Breast epithelium (tissue), 4 donors: ENCODE measurements at regions not wholly inside any gene's neighbourhood (a gene's known extent, or its start where the extent isn't known, plus 50 kb on each side); places are given as distances from the start of the nearest gene placed in this dataset.

Experiments
- DNase-seq, 2 donors: peaks; one replicate each; pipeline ENCODE4 v3.0.0-alpha.2; 2019; ENCODE audit warnings: low spot score in 2 of 2
- H3K27ac ChIP-seq, 2 donors: fragments of 200-600 bp; sonication (generic) in 1 of 2; one replicate each; pipeline ENCODE4 v1.5.1; 2016 to 2019; ENCODE audit warnings: mild to moderate bottlenecking in 1 of 2
- H3K27me3 ChIP-seq, 2 donors: fragments of 200-600 bp; sonication (generic) in 1 of 2; one replicate each; pipeline versions ENCODE4 v1.5.1 to v1.6.0; 2017 to 2019; ENCODE audit warnings: control low read depth in 1 of 2, mild to moderate bottlenecking in 1 of 2
- H3K36me3 ChIP-seq: fragments of 200-600 bp; one replicate; pipeline ENCODE4 v1.5.1; 2019
- H3K4me1 ChIP-seq, 2 donors: fragments of 200-600 bp; sonication (generic); one replicate each; pipeline ENCODE4 v1.5.1; 2016 to 2019; ENCODE audit warnings: control low read depth in 1 of 2
- H3K4me3 ChIP-seq, 3 donors: fragments of 200-600 bp; sonication (generic); 1 replicate in 2 of 3; 2 replicates in 1 of 3; pipeline ENCODE4 v1.5.1; 2016 to 2019; ENCODE audit warnings: mild to moderate bottlenecking in 3 of 3, moderate library complexity in 2 of 3
- H3K9me3 ChIP-seq, 2 donors: fragments of 200-600 bp; sonication (generic) in 1 of 2; one replicate each; pipeline ENCODE4 v1.5.1; 2016 to 2019; ENCODE audit warnings: control low read depth in 1 of 2
- POLR2A ChIP-seq: fragments of 450-650 bp; IDR thresholded peaks from one replicate; pipeline ENCODE4 v1.6.1; 2016; ENCODE audit warnings: antibody characterized with exemption, mild to moderate bottlenecking, moderate library complexity
- POLR2AphosphoS5 ChIP-seq, 3 donors: sonication (generic); formaldehyde crosslinking; IDR thresholded peaks; one replicate each; pipeline ENCODE4 v1.6.1; 2017; ENCODE audit warnings: antibody characterized with exemption in 3 of 3
- intact Hi-C: fragments of 100-400 bp; cut with DNase I; formaldehyde crosslinking; loops from one replicate; pipeline ENCODE4 v1.15.1; 2023; ENCODE audit warnings: low total_unique reads
- TF ChIP-seq, protein P1 (sequence below), 3 donors: fragments of 450-650 bp; IDR thresholded peaks; one replicate each; pipeline ENCODE4 v1.5.1; 2016 to 2017; ENCODE audit warnings: antibody characterized with exemption in 3 of 3, mild to moderate bottlenecking in 3 of 3, moderate library complexity in 3 of 3

GRCh38 chrX:98795636-98796035 is 1614.4 kb downstream of the PCDH19 start:
- Histone ChIP-seq H3K27ac (no peak overlapping the region), H3K4me3 (no peak overlapping the region), H3K27me3 (peaks cover 0 to 8% of the 10 kb centered on the region in 2 donors), H3K4me1 (no peaks in the 10 kb centered on the region), H3K36me3 (no peaks in the 10 kb centered on the region), H3K9me3 (no peaks in the 10 kb centered on the region)
- no peak for DNase-seq
- intact Hi-C loops = no loop called here
- no peak for TF ChIP-seq POLR2A

DNA sequence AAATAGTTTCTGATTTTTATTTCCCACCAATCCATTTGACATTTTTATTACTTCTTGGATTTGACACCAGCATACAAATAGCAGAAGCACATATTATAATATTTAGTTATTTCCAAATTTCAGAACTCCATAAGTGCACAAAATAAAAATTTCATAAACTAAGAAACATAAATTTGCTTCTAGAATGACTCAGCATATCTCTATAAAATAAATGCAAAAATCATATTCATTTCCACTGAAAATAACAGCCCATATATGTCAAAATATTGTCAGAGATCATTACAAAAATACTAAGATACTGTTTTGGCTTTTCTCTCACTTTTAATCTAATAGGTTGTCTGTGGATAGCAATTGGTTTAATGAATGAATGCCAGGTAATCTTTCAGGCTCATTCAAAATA is 1654.2 kb downstream of the PCDH19 start:
- TF ChIP-seq POLR2A = no peak
- TF ChIP-seq POLR2AphosphoS5 (IDR thresholded peaks at IDR 0.05) = no peak
- TF ChIP-seq, protein P1, sequence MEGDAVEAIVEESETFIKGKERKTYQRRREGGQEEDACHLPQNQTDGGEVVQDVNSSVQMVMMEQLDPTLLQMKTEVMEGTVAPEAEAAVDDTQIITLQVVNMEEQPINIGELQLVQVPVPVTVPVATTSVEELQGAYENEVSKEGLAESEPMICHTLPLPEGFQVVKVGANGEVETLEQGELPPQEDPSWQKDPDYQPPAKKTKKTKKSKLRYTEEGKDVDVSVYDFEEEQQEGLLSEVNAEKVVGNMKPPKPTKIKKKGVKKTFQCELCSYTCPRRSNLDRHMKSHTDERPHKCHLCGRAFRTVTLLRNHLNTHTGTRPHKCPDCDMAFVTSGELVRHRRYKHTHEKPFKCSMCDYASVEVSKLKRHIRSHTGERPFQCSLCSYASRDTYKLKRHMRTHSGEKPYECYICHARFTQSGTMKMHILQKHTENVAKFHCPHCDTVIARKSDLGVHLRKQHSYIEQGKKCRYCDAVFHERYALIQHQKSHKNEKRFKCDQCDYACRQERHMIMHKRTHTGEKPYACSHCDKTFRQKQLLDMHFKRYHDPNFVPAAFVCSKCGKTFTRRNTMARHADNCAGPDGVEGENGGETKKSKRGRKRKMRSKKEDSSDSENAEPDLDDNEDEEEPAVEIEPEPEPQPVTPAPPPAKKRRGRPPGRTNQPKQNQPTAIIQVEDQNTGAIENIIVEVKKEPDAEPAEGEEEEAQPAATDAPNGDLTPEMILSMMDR (IDR thresholded peaks at IDR 0.05) = no peak
- intact Hi-C loops = loop anchor here (5.0 kb wide), 1 partner anchor 221 kb away; no protein-coding TSS in a partner anchor
- Histone ChIP-seq H3K27me3 (peaks cover 0 to 21% of the 10 kb centered on the region in 2 donors), H3K4me1 (no peaks in the 10 kb centered on the region), H3K4me3 (no peak overlapping the region), H3K36me3 (no peaks in the 10 kb centered on the region), H3K27ac (no peak overlapping the region), H3K9me3 (peaks cover 0 to 22% of the 10 kb centered on the region in 2 donors)
- DNase-seq = no peak

DNA sequence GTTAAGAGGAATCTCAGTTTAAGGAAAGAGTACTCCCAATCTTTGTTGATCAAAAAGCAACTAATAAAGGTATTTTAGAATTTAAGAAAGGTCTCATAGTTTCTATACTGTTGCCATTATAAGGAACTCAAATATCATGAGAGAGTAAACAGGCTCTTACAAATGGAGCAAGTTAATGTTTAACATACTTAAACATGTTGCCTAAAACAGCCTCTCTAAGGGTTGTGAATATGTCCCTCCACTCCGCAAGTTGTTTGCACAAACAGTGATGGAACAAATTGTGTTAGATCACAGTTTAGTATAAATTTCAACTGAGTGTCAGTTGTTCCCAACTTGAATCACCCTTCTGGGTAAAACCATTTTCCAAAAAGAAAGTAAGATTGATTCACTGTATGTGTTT is 1678.3 kb downstream of the PCDH19 start:
- no peaks in the 10 kb centered on the region for H3K9me3 ChIP-seq
- no peak overlapping the region for H3K4me3 ChIP-seq
- no peaks in the 10 kb centered on the region for H3K4me1 ChIP-seq
- peaks cover 0 to 19% of the 10 kb centered on the region in 2 donors for H3K27me3 ChIP-seq
- intact Hi-C loops = no loop called here
- DNase-seq = no peak
- no peak overlapping the region for H3K27ac ChIP-seq
- TF ChIP-seq, protein P1 (IDR thresholded peaks at IDR 0.05) = no peak
- TF ChIP-seq POLR2AphosphoS5 (IDR thresholded peaks at IDR 0.05) (no peak), POLR2A (no peak)
- no peaks in the 10 kb centered on the region for H3K36me3 ChIP-seq

- H3K36me3 ChIP-seq = no peaks in the 10 kb centered on the region
- no peak for DNase-seq
- H3K4me1 ChIP-seq = no peaks in the 10 kb centered on the region
- H3K9me3 ChIP-seq = peaks cover 0 to 17% of the 10 kb centered on the region in 2 donors
- H3K27me3 ChIP-seq = peaks cover 0 to 25% of the 10 kb centered on the region in 2 donors
- no peak overlapping the region for H3K4me3 ChIP-seq
- TF ChIP-seq POLR2AphosphoS5 (IDR thresholded peaks at IDR 0.05) = no peak
- TF ChIP-seq, protein P1 (IDR thresholded peaks at IDR 0.05) = no peak
- intact Hi-C loops = loop anchor here (5.0 kb wide), 1 partner anchor 896 kb away; no protein-coding TSS in a partner anchor
- H3K27ac ChIP-seq = no peak overlapping the region
These were observed 1692.1 kb downstream of the PCDH19 start for GRCh38 chrX:98717970-98718369.
